Ishikawa (cell line): ENCODE measurements at regions not wholly inside any gene's neighbourhood (a gene's known extent, or its start where the extent isn't known, plus 50 kb on each side); places are given as distances from the start of the nearest gene placed in this dataset.

Experiments used
- CEBPB ChIP-seq: IDR thresholded peaks from 2 replicates; pipeline ENCODE4 v1.6.1; 2012
- CREB1 ChIP-seq: IDR thresholded peaks from 2 replicates; pipeline ENCODE4 v1.6.1; 2012; ENCODE audit warnings: low read depth
- EGR1 ChIP-seq: IDR thresholded peaks from 2 replicates; pipeline ENCODE4 v1.6.1; 2012
- EP300 ChIP-seq: IDR thresholded peaks from 2 replicates; pipeline ENCODE4 v1.6.1; 2012; ENCODE audit warnings: borderline replicate concordance
- FOXM1 ChIP-seq: IDR thresholded peaks from 2 replicates; pipeline ENCODE4 v1.6.1; 2012; ENCODE audit warnings: low read depth, borderline replicate concordance
- NFIC ChIP-seq: IDR thresholded peaks from 2 replicates; pipeline ENCODE4 v1.6.1; 2012
- TAF1 ChIP-seq: IDR thresholded peaks from 2 replicates; pipeline ENCODE4 v1.6.1; 2012; ENCODE audit warnings: low read depth, mild to moderate bottlenecking
- TCF12 ChIP-seq: IDR thresholded peaks from 2 replicates; pipeline ENCODE4 v1.6.1; 2012; ENCODE audit warnings: low read depth
- TEAD4 ChIP-seq: IDR thresholded peaks from 2 replicates; pipeline ENCODE4 v1.6.1; 2012
- YY1 ChIP-seq: IDR thresholded peaks from 2 replicates; pipeline ENCODE4 v1.6.1; 2012; ENCODE audit warnings: low read depth
- ZBTB7A ChIP-seq: IDR thresholded peaks from 2 replicates; pipeline ENCODE4 v1.6.1; 2012; ENCODE audit warnings: low read depth
- TF ChIP-seq, protein P1 (sequence below): IDR thresholded peaks from 2 replicates; pipeline ENCODE4 v1.6.1; 2012
- TF ChIP-seq, protein P2 (sequence below): IDR thresholded peaks from 2 replicates; pipeline ENCODE4 v1.6.1; 2012; ENCODE audit warnings: low read depth, mild to moderate bottlenecking

- TF ChIP-seq EGR1 (no peak), NFIC (no peak), YY1 (no peak), EP300 (no peak), TCF12 (no peak), TAF1 (no peak), FOXM1 (no peak), TEAD4 (no peak), ZBTB7A (no peak), CEBPB (no peak), CREB1 (no peak)
- TF ChIP-seq, protein P1, sequence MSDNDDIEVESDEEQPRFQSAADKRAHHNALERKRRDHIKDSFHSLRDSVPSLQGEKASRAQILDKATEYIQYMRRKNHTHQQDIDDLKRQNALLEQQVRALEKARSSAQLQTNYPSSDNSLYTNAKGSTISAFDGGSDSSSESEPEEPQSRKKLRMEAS: no peak
- TF ChIP-seq, protein P2, sequence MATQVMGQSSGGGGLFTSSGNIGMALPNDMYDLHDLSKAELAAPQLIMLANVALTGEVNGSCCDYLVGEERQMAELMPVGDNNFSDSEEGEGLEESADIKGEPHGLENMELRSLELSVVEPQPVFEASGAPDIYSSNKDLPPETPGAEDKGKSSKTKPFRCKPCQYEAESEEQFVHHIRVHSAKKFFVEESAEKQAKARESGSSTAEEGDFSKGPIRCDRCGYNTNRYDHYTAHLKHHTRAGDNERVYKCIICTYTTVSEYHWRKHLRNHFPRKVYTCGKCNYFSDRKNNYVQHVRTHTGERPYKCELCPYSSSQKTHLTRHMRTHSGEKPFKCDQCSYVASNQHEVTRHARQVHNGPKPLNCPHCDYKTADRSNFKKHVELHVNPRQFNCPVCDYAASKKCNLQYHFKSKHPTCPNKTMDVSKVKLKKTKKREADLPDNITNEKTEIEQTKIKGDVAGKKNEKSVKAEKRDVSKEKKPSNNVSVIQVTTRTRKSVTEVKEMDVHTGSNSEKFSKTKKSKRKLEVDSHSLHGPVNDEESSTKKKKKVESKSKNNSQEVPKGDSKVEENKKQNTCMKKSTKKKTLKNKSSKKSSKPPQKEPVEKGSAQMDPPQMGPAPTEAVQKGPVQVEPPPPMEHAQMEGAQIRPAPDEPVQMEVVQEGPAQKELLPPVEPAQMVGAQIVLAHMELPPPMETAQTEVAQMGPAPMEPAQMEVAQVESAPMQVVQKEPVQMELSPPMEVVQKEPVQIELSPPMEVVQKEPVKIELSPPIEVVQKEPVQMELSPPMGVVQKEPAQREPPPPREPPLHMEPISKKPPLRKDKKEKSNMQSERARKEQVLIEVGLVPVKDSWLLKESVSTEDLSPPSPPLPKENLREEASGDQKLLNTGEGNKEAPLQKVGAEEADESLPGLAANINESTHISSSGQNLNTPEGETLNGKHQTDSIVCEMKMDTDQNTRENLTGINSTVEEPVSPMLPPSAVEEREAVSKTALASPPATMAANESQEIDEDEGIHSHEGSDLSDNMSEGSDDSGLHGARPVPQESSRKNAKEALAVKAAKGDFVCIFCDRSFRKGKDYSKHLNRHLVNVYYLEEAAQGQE: no peak
Observed at GRCh38 chr6:1552296-1552761, 57.4 kb upstream of the FOXC1 start.
